DND-41 (cell line): ENCODE measurements at regions not wholly inside any gene's neighbourhood (a gene's known extent, or its start where the extent isn't known, plus 50 kb on each side); places are given as distances from the start of the nearest gene placed in this dataset.

Experiments used
- CTCF ChIP-seq: IDR thresholded peaks from 2 replicates; pipeline ENCODE4 v1.5.1; 2012; ENCODE audit warnings: borderline replicate concordance, low read length, moderate library complexity, mild to moderate bottlenecking; ENCODE audit not compliant: poor library complexity, severe bottlenecking; ENCODE audit errors: extremely low read depth
- EZH2 ChIP-seq: IDR thresholded peaks from 3 replicates; pipeline ENCODE4 v1.6.1; 2012; ENCODE audit warnings: borderline replicate concordance, low read depth, mild to moderate bottlenecking, moderate library complexity, low read length, inconsistent platforms; ENCODE audit not compliant: severe bottlenecking

DNA sequence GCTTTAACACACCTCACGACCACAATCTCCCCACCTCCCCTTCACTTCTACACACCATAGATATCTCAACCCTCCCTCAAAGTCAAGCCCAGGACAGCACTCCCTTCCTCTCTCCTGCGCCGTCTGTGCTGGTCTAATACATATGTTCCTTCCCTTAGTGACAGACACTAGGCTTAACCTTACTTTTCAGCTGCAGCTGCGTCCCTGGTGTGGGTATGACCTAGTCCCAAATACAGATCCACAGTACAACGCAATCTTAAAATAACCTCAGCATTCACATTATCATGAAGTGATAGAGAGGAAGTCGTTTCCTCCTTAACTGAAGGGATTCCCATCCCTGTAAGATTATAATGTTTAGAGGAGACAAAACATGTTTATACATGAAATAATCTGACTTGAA is 192.7 kb upstream of the TANK start:
- TF ChIP-seq CTCF (no peak), EZH2 (no peak)
